ENCODE measurements at regions not wholly inside any gene's neighbourhood (a gene's known extent, or its start where the extent isn't known, plus 50 kb on each side); places are given as distances from the start of the nearest gene placed in this dataset.
"Not testable (repeated sequence)": the region's sequence is repeated elsewhere in the genome, so short reads cannot be mapped to it uniquely, and the experiment has no call there.

- DNase-seq, result no peak
Measured at GRCh38 chr3:66633402-66634381, 132.9 kb upstream of the LRIG1 start.

GRCh38 chr3:66638717-66639116 is 137.9 kb upstream of the LRIG1 start:
- DNase-seq, result no peak

GRCh38 chr3:66639809-66640356 is 139.1 kb upstream of the LRIG1 start:
- DNase-seq, result no peak

GRCh38 chr3:66642019-66642418 is 141.2 kb upstream of the LRIG1 start:
- no peak for DNase-seq

GRCh38 chr3:66642484-66642883 is 141.7 kb upstream of the LRIG1 start:
- DNase-seq, result no peak

GRCh38 chr3:66644549-66644948 is 143.7 kb upstream of the LRIG1 start:
- no peak for DNase-seq

- DNase-seq, result no peak
Measured at GRCh38 chr3:66648975-66649374, 148.2 kb upstream of the LRIG1 start.

- not testable (repeated sequence) for DNase-seq
Measured at GRCh38 chr3:66651520-66651919, 150.7 kb upstream of the LRIG1 start.

- DNase-seq, result not testable (repeated sequence)
Measured at GRCh38 chr3:66652100-66652499, 151.3 kb upstream of the LRIG1 start.

GRCh38 chr3:66655044-66655443 is 154.2 kb upstream of the LRIG1 start:
- no peak for DNase-seq

- no peak for DNase-seq
Measured at GRCh38 chr3:66655671-66656070, 154.8 kb upstream of the LRIG1 start.

- no peak for DNase-seq
Measured at GRCh38 chr3:66656609-66657008, 155.8 kb upstream of the LRIG1 start.

GRCh38 chr3:66659056-66659455 is 158.2 kb upstream of the LRIG1 start:
- no peak for DNase-seq

- no peak for DNase-seq
Measured at GRCh38 chr3:66661628-66662027, 160.8 kb upstream of the LRIG1 start.

GRCh38 chr3:66662894-66663293 is 162.1 kb upstream of the LRIG1 start:
- no peak for DNase-seq

GRCh38 chr3:66665021-66665695 is 164.3 kb upstream of the LRIG1 start:
- no peak for DNase-seq

- no peak for DNase-seq
Measured at GRCh38 chr3:66666362-66666761, 165.5 kb upstream of the LRIG1 start.

GRCh38 chr3:66667263-66667662 is 166.4 kb upstream of the LRIG1 start:
- DNase-seq, result no peak

- no peak for DNase-seq
Measured at GRCh38 chr3:66671291-66671690, 170.5 kb upstream of the LRIG1 start.

GRCh38 chr3:66672830-66673229 is 172.0 kb upstream of the LRIG1 start:
- DNase-seq, result no peak

GRCh38 chr3:66673293-66673692 is 172.5 kb upstream of the LRIG1 start:
- DNase-seq, result no peak

GRCh38 chr3:66675366-66675765 is 174.5 kb upstream of the LRIG1 start:
- no peak for DNase-seq

GRCh38 chr3:66692042-66692765 is 191.4 kb upstream of the LRIG1 start:
- DNase-seq, result no peak
